DND-41 (cell line): ENCODE measurements at regions not wholly inside any gene's neighbourhood (a gene's known extent, or its start where the extent isn't known, plus 50 kb on each side); places are given as distances from the start of the nearest gene placed in this dataset.

Source experiments
- ATAC-seq: fragments of 200-7000 bp; cut with Tn5 transposase; 3 replicates; pipeline ENCODE4 v1.9.1; 2021; ENCODE audit warnings: low read depth; ENCODE audit not compliant: insufficient read depth
- DNase-seq: peaks from one replicate; pipeline ENCODE4 v3.0.0-alpha.2; 2020
- H2AFZ ChIP-seq: 2 replicates; pipeline ENCODE4 v1.6.0; 2012; ENCODE audit warnings: low read depth, low read length
- H3K27ac ChIP-seq: 2 replicates; pipeline ENCODE4 v1.5.1; 2012; ENCODE audit warnings: low read length, inconsistent platforms
- H3K27me3 ChIP-seq: fragments of 200-600 bp; sonication (generic); 2 replicates; pipeline ENCODE4 v1.6.0; 2012; ENCODE audit warnings: low read length, mild to moderate bottlenecking, inconsistent platforms; ENCODE audit not compliant: insufficient read depth, poor library complexity
- H3K36me3 ChIP-seq: 2 replicates; pipeline ENCODE4 v1.5.1; 2012; ENCODE audit warnings: low read length, inconsistent platforms; ENCODE audit not compliant: insufficient read depth
- H3K4me1 ChIP-seq: 2 replicates; pipeline ENCODE4 v1.5.1; 2012; ENCODE audit warnings: mild to moderate bottlenecking, low read length; ENCODE audit not compliant: insufficient read depth
- H3K4me2 ChIP-seq: 2 replicates; pipeline ENCODE4 v1.6.0; 2012; ENCODE audit warnings: mild to moderate bottlenecking, moderate library complexity, low read length, inconsistent platforms; ENCODE audit not compliant: insufficient read depth
- H3K4me3 ChIP-seq, 2 experiments: fragments of 200-600 bp in 1 of 2; shearing (Covaris generic) in 1 of 2; 2 replicates each; pipeline ENCODE4 v1.5.1; 2012 to 2016; ENCODE audit warnings: inconsistent platforms in 2 of 2, low read length in 2 of 2, mild to moderate bottlenecking in 2 of 2, low read depth in 1 of 2, moderate library complexity in 1 of 2
- H3K79me2 ChIP-seq: 2 replicates; pipeline ENCODE4 v1.6.0; 2012; ENCODE audit warnings: low read length, inconsistent platforms; ENCODE audit not compliant: insufficient read depth
- H3K9ac ChIP-seq: 2 replicates; pipeline ENCODE4 v1.6.0; 2012; ENCODE audit warnings: low read depth, mild to moderate bottlenecking, inconsistent platforms, low read length, moderate library complexity
- H3K9me3 ChIP-seq: 2 replicates; pipeline ENCODE4 v1.5.1; 2012; ENCODE audit warnings: low read length, moderate library complexity, mild to moderate bottlenecking, inconsistent platforms; ENCODE audit not compliant: insufficient read depth, severe bottlenecking
- H4K20me1 ChIP-seq: 2 replicates; pipeline ENCODE4 v1.6.0; 2012; ENCODE audit warnings: low read length; ENCODE audit not compliant: insufficient read depth
- EZH2 ChIP-seq: IDR thresholded peaks from 3 replicates; pipeline ENCODE4 v1.6.1; 2012; ENCODE audit warnings: borderline replicate concordance, low read depth, mild to moderate bottlenecking, moderate library complexity, low read length, inconsistent platforms; ENCODE audit not compliant: severe bottlenecking
- TF ChIP-seq, protein P1 (sequence below): IDR thresholded peaks from 2 replicates; pipeline ENCODE4 v1.5.1; 2012; ENCODE audit warnings: borderline replicate concordance, low read length, moderate library complexity, mild to moderate bottlenecking; ENCODE audit not compliant: poor library complexity, severe bottlenecking; ENCODE audit errors: extremely low read depth

DNA sequence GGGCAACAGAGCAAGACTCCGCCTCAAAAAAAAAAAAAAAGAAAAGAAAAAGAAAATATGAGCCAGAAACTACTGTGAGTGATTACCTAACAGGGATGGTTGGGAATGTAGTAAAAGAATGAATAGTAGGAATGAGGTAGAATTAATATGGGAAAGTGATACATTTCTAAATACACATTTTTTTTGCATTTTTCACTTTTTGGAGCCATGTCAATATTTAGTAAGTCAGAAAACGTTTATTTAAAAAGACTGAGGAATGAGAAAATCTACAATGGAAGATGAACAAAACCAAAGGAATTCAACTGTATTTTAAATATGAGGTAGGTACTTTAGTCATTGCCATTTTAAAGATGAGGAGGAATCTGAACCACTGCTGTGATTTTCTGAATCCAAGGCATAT is 817.2 kb upstream of the CADM2 start:
- TF ChIP-seq, protein P1, sequence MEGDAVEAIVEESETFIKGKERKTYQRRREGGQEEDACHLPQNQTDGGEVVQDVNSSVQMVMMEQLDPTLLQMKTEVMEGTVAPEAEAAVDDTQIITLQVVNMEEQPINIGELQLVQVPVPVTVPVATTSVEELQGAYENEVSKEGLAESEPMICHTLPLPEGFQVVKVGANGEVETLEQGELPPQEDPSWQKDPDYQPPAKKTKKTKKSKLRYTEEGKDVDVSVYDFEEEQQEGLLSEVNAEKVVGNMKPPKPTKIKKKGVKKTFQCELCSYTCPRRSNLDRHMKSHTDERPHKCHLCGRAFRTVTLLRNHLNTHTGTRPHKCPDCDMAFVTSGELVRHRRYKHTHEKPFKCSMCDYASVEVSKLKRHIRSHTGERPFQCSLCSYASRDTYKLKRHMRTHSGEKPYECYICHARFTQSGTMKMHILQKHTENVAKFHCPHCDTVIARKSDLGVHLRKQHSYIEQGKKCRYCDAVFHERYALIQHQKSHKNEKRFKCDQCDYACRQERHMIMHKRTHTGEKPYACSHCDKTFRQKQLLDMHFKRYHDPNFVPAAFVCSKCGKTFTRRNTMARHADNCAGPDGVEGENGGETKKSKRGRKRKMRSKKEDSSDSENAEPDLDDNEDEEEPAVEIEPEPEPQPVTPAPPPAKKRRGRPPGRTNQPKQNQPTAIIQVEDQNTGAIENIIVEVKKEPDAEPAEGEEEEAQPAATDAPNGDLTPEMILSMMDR: no peak
- no peak for TF ChIP-seq EZH2
- no peak for DNase-seq
- Histone ChIP-seq H2AFZ (no peak overlapping the region), H3K4me1 (no peaks in the 10 kb centered on the region), H3K4me2 (no peak overlapping the region), H3K79me2 (no peaks in the 10 kb centered on the region), H3K9me3 (no peaks in the 10 kb centered on the region), H3K27me3 (no peaks in the 10 kb centered on the region), H3K4me3 (no peak overlapping the region), H3K27ac (no peak overlapping the region), H4K20me1 (no peaks in the 10 kb centered on the region), H3K36me3 (no peaks in the 10 kb centered on the region), H3K9ac (no peak overlapping the region)
- no peak for ATAC-seq

DNA sequence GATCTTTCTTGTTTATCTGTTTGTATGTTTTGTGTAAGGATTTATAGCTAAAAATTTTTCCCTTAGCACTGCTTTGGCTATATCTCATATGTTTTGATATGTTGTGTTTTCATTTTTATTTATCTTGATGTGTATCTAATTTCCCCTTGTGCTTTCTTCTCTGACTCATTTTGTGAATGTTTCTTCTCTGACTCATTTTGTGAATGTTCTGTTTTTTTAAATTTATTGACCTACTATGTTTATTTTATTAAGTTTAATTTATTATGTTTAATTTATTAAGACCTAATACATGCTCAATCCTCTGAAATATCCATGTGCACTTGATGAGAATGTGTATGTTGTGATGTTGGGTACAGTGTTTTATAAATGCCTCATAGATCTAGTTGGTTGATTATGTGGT is 793.5 kb upstream of the CADM2 start:
- ATAC-seq: no peak
- Histone ChIP-seq H3K9me3 (peaks cover 5% of the 10 kb centered on the region), H3K27me3 (no peaks in the 10 kb centered on the region), H3K36me3 (no peaks in the 10 kb centered on the region), H3K4me2 (no peak overlapping the region), H3K27ac (no peak overlapping the region), H4K20me1 (no peaks in the 10 kb centered on the region), H3K4me3 (no peak overlapping the region), H3K4me1 (no peaks in the 10 kb centered on the region), H3K9ac (no peak overlapping the region), H3K79me2 (no peaks in the 10 kb centered on the region), H2AFZ (no peak overlapping the region)
- TF ChIP-seq EZH2: no peak
- TF ChIP-seq, protein P1: no peak
- DNase-seq: no peak

DNA sequence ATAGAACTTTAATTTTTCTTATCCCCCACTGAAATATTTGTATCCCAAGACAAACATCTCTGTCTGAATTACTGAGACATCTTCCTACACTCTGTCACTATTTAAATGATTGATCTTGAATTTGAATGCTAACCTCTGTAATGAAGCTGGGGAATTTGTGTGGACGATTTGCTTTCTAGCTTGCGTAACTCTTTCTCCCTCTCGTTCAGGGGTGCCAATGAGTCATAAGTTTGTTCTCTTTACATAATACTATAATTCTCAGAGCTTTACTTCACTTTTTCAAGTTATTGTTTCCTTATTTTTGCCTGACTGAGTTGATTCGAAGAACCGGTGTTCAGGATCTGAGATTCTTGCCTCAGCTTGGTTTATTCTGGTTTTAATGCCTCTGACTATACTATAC is 783.3 kb upstream of the CADM2 start:
- Histone ChIP-seq H2AFZ (no peak overlapping the region), H3K4me2 (no peak overlapping the region), H3K36me3 (no peaks in the 10 kb centered on the region), H3K4me1 (no peaks in the 10 kb centered on the region), H3K79me2 (no peaks in the 10 kb centered on the region), H3K4me3 (no peak overlapping the region), H3K27me3 (no peaks in the 10 kb centered on the region), H3K9ac (no peak overlapping the region), H3K9me3 (peaks cover 4% of the 10 kb centered on the region), H4K20me1 (no peaks in the 10 kb centered on the region), H3K27ac (no peak overlapping the region)
- DNase-seq: no peak
- ATAC-seq: no peak
- TF ChIP-seq EZH2: no peak
- TF ChIP-seq, protein P1: no peak

DNA sequence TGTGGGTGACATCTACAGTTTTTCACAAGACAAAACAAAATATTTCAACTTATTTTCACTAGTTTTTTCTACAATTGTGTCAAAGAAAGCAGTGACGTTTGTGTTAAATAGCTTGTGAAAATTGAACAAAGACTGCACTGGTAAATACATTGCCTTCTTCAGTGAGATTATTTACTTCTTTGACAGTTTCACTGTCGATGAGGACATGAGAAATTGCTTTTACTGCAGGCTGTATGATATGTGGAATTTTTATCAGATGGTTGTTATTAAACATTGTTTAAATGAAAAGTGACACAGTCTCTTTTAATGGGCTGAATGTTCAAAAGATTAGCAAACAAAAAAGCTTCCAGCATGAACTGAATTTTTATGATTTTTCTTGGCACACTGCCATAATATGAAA is 773.9 kb upstream of the CADM2 start:
- Histone ChIP-seq H3K9me3 (no peaks in the 10 kb centered on the region), H3K4me1 (no peaks in the 10 kb centered on the region), H3K27ac (no peak overlapping the region), H3K79me2 (no peaks in the 10 kb centered on the region), H3K36me3 (no peaks in the 10 kb centered on the region), H2AFZ (no peak overlapping the region), H3K27me3 (no peaks in the 10 kb centered on the region), H3K4me3 (no peak overlapping the region), H4K20me1 (no peaks in the 10 kb centered on the region), H3K9ac (no peak overlapping the region), H3K4me2 (no peak overlapping the region)
- DNase-seq: no peak
- TF ChIP-seq, protein P1: no peak
- no peak for TF ChIP-seq EZH2
- no peak for ATAC-seq
